GM23248 (cell line): ENCODE measurements at regions not wholly inside any gene's neighbourhood (a gene's known extent, or its start where the extent isn't known, plus 50 kb on each side); places are given as distances from the start of the nearest gene placed in this dataset.
"Not testable (repeated sequence)": the region's sequence is repeated elsewhere in the genome, so short reads cannot be mapped to it uniquely, and the experiment has no call there.

Experiments used
- DNase-seq: peaks from one replicate; pipeline ENCODE4 v3.0.0-alpha.2; 2015
- H2AFZ ChIP-seq: fragments of 200-600 bp; sonication (generic); 2 replicates; pipeline ENCODE4 v1.6.1; 2016; ENCODE audit warnings: antibody characterized with exemption
- H3F3A ChIP-seq: fragments of 200-600 bp; sonication (generic); 2 replicates; pipeline ENCODE4 v1.6.1; 2016; ENCODE audit warnings: mild to moderate bottlenecking, antibody characterized with exemption, mixed run types; ENCODE audit not compliant: insufficient read depth
- H3K27ac ChIP-seq: fragments of 200-600 bp; sonication (generic); 2 replicates; pipeline ENCODE4 v1.5.1; 2016; ENCODE audit warnings: mild to moderate bottlenecking
- H3K27me3 ChIP-seq: fragments of 200-600 bp; sonication (generic); replicated peaks from 2 replicates; pipeline ENCODE4 v1.6.1; 2016; ENCODE audit warnings: mild to moderate bottlenecking; ENCODE audit not compliant: insufficient read depth
- H3K36me3 ChIP-seq: fragments of 200-600 bp; sonication (generic); 2 replicates; pipeline ENCODE4 v1.6.1; 2016; ENCODE audit warnings: low read depth, mild to moderate bottlenecking
- H3K4me1 ChIP-seq: fragments of 200-600 bp; sonication (generic); 2 replicates; pipeline ENCODE4 v1.6.1; 2016; ENCODE audit warnings: mild to moderate bottlenecking; ENCODE audit not compliant: insufficient read depth
- H3K4me2 ChIP-seq: fragments of 200-600 bp; sonication (generic); one replicate; pipeline ENCODE4 v1.6.1; 2016; ENCODE audit warnings: mild to moderate bottlenecking; ENCODE audit not compliant: unreplicated experiment
- H3K4me3 ChIP-seq: fragments of 200-600 bp; sonication (generic); 2 replicates; pipeline ENCODE4 v1.5.1; 2016; ENCODE audit warnings: mild to moderate bottlenecking
- H3K79me2 ChIP-seq: fragments of 200-600 bp; sonication (generic); 2 replicates; pipeline ENCODE4 v1.6.1; 2016; ENCODE audit warnings: mild to moderate bottlenecking; ENCODE audit not compliant: insufficient read depth
- H3K9ac ChIP-seq: fragments of 200-600 bp; sonication (generic); 2 replicates; pipeline ENCODE4 v1.6.1; 2016; ENCODE audit warnings: mild to moderate bottlenecking
- H3K9me2 ChIP-seq: fragments of 200-600 bp; sonication (generic); 2 replicates; pipeline ENCODE4 v1.6.1; 2016; ENCODE audit warnings: mixed run types, mild to moderate bottlenecking, moderate library complexity; ENCODE audit not compliant: insufficient read depth
- H3K9me3 ChIP-seq: fragments of 200-600 bp; sonication (generic); one replicate; pipeline ENCODE4 v1.6.1; 2017; ENCODE audit warnings: low read depth
- H4K20me1 ChIP-seq: fragments of 200-600 bp; sonication (generic); 2 replicates; pipeline ENCODE4 v1.6.0; 2016; ENCODE audit not compliant: insufficient read depth
- EZH2 ChIP-seq: fragments of 200-600 bp; sonication (generic); IDR thresholded peaks from 2 replicates; pipeline ENCODE4 v1.6.1; 2018; ENCODE audit warnings: antibody characterized with exemption, mild to moderate bottlenecking; ENCODE audit not compliant: insufficient read depth, poor library complexity, severe bottlenecking
- EZH2phosphoT487 ChIP-seq: fragments of 200-600 bp; sonication (generic); IDR thresholded peaks from 2 replicates; pipeline ENCODE4 v1.6.1; 2018; ENCODE audit warnings: antibody characterized with exemption, moderate library complexity, mild to moderate bottlenecking, low read depth; ENCODE audit not compliant: insufficient read depth
- WGBS, 2 experiments: methylation state at CpG; one replicate each; pipeline ENCODE4 v1.1.6; 2015 to 2017; ENCODE audit warnings: low lambda C conversion rate in 2 of 2, low coverage in 1 of 2; ENCODE audit errors: missing lambda C conversion rate in 2 of 2; 5-methylcytosine and 5-hydroxymethylcytosine counted together
- in situ Hi-C: fragments of 300-500 bp; cut with MboI; formaldehyde crosslinking; loops from 2 replicates; pipeline ENCODE4 v1.15.0; 2020

DNA sequence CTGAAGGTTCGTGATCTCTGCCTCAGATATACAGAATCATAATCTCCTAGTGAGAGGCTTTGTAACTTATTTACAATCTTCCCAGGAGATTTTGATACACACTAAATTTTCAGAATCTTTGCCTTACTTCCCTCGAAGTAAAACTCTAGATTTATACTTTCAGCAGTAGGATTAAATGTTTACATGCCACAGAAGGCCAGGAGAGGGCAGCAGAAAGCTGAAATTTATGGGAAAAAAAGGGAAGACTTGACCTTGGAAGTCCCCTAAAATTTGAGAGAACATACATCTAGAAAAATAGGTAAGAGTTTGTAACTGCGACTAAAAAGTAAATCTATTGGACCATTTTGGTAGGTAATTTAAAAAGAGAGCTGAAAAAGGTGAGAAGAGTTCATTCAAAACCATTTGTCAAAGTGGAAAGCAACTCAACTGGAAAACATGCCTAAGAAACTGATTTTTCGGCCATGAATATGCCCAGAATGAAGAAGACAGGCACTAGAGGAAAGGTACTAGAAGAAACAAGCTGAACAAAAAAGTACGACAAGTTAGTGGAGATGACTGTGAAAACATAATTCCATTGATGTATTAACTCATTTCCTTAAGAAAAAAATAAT lies 242.0 kb upstream of the MDGA2 start:
- H4K20me1 ChIP-seq = no peaks in the 10 kb centered on the region
- H3K4me2 ChIP-seq = no peak overlapping the region
- H3K4me3 ChIP-seq = no peak overlapping the region
- H3K9me3 ChIP-seq = no peaks in the 10 kb centered on the region
- no peak overlapping the region for H3K27ac ChIP-seq
- H3K79me2 ChIP-seq = no peaks in the 10 kb centered on the region
- H3K27me3 ChIP-seq = no peaks in the 10 kb centered on the region
- no peak overlapping the region for H3K9ac ChIP-seq
- DNase-seq = peak; percentile 32
- in situ Hi-C loops = loop anchor here (25.0 kb wide), 1 partner anchor 1245 kb away; no protein-coding TSS in a partner anchor
- no peaks in the 10 kb centered on the region for H3K9me2 ChIP-seq
- no peaks in the 10 kb centered on the region for H3F3A ChIP-seq
- TF ChIP-seq EZH2 = no peak
- no peak overlapping the region for H2AFZ ChIP-seq
- no peaks in the 10 kb centered on the region for H3K4me1 ChIP-seq
- H3K36me3 ChIP-seq = no peaks in the 10 kb centered on the region
- 30 to 35% methylated on average over 5 of the region's 5 CpGs for WGBS, 2 experiments

DNA sequence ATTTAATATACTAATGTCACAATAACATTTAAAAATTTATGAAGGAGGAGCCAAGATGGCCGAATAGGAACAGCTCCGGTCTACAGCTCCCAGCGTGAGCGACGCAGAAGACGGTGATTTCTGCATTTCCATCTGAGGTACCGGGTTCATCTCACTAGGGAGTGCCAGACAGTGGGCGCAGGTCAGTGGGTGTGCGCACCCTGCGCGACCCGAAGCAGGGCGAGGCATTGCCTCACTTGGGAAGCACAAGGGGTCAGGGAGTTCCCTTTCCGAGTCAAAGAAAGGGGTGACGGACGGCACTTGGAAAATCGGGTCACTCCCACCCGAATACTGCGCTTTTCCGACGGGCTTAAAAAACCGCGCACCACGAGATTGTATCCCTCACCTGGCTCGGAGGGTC lies 225.7 kb upstream of the MDGA2 start:
- H2AFZ ChIP-seq, H3F3A ChIP-seq, H3K4me2 ChIP-seq, H3K9me2 ChIP-seq, H3K27me3 ChIP-seq, H3K9ac ChIP-seq, H3K4me3 ChIP-seq, DNase-seq, H3K27ac ChIP-seq, H3K79me2 ChIP-seq, H3K9me3 ChIP-seq, H4K20me1 ChIP-seq, H3K36me3 ChIP-seq, H3K4me1 ChIP-seq: not testable (repeated sequence)
- 66 to 71% methylated on average over 17 to 24 of the region's 25 CpGs for WGBS, 2 experiments
- in situ Hi-C loops = loop anchor here (25.0 kb wide), 1 partner anchor 1261 kb away; no protein-coding TSS in a partner anchor

DNA sequence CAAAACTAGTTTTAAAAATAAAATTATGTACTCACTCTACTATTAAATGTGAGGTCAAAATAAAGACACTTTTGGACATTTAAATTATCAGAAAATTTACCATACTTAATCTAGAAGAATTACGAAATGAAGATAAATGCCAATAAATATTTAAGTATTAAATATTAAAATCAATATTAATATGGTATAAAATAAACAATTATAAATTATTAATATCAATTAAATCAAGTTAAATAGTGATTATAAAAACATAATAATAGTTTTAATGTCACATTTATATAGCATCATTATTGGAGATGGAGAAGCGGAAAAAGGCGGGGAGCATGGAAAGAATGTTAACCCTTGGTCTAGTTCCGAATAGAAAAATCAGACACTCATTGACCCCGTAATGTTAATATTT lies 224.3 kb upstream of the MDGA2 start:
- Histone ChIP-seq H3K9me2 (no peaks in the 10 kb centered on the region), H3K4me1 (no peaks in the 10 kb centered on the region), H3K4me3 (no peak overlapping the region), H2AFZ (no peak overlapping the region), H3K79me2 (no peaks in the 10 kb centered on the region), H3K27me3 (no peaks in the 10 kb centered on the region), H3K9ac (no peak overlapping the region), H3K36me3 (no peaks in the 10 kb centered on the region), H3F3A (no peaks in the 10 kb centered on the region), H3K9me3 (no peaks in the 10 kb centered on the region), H4K20me1 (no peaks in the 10 kb centered on the region), H3K4me2 (no peak overlapping the region), H3K27ac (no peak overlapping the region)
- no peak for TF ChIP-seq EZH2phosphoT487
- 38 to 43% methylated on average over 5 of the region's 5 CpGs for WGBS, 2 experiments
- no peak for DNase-seq
- in situ Hi-C loops = loop anchor here (25.0 kb wide), 1 partner anchor 1263 kb away; no protein-coding TSS in a partner anchor

DNA sequence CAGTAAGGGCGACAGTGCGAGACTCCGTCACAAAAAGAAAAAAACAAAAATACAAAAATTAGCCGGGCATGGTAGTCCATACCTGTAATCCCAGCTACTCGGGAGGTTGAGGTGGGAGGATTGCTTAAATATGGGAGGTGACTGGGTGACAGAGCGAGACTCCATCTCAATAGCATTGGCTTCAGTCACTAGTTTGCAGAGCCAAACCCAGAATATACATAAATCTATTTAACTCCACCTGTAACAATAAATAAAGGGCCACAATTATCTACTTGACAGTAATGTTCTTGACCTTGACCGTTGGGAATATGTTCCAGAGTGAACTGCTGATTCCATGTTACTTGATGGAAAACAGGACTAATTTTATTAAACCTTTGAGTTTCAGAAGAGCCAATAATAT lies 198.9 kb upstream of the MDGA2 start:
- 40 to 44% methylated on average over 7 of the region's 7 CpGs for WGBS, 2 experiments

DNA sequence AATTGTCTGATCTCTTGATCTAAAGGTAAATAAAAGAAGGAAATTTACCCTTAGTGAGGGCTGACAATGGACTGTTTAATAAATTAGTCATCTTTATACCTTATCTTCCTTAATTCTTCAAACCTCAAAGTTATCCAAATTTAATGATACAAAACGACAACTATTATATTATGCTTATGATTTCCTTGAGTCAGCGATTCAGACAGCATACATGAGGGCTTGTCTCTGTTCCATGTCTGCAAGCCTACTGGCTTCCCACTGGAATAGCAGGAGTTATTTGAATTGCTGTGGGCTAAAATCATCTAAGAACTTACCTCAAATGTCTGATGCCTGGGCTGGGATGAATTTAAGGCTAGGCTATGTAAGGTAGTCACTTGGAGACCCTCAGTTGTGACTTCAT lies 197.2 kb upstream of the MDGA2 start:
- H4K20me1 ChIP-seq = no peaks in the 10 kb centered on the region
- 22 to 27% methylated on average over 2 of the region's 2 CpGs for WGBS, 2 experiments
- H3K27me3 ChIP-seq = no peaks in the 10 kb centered on the region
- no peak overlapping the region for H3K4me3 ChIP-seq
- in situ Hi-C loops = no loop called here
- no peaks in the 10 kb centered on the region for H3K9me2 ChIP-seq
- H3K36me3 ChIP-seq = no peaks in the 10 kb centered on the region
- no peak overlapping the region for H3K9ac ChIP-seq
- H3K4me2 ChIP-seq = no peak overlapping the region
- H3K9me3 ChIP-seq = peaks cover 3% of the 10 kb centered on the region
- H2AFZ ChIP-seq = no peak overlapping the region
- H3K27ac ChIP-seq = no peak overlapping the region
- TF ChIP-seq EZH2phosphoT487 (no peak), EZH2 (no peak)
- H3K4me1 ChIP-seq = no peaks in the 10 kb centered on the region
- no peak for DNase-seq
- H3K79me2 ChIP-seq = no peaks in the 10 kb centered on the region
- H3F3A ChIP-seq = no peaks in the 10 kb centered on the region

More for the DNA sequence above, 198.9 kb upstream of the MDGA2 start:
- Histone ChIP-seq H3K4me3 (no peak overlapping the region), H3K27me3 (no peaks in the 10 kb centered on the region), H3K4me2 (no peak overlapping the region), H3K36me3 (no peaks in the 10 kb centered on the region), H3F3A (no peaks in the 10 kb centered on the region), H4K20me1 (no peaks in the 10 kb centered on the region), H3K9me2 (no peaks in the 10 kb centered on the region), H3K9ac (no peak overlapping the region), H3K27ac (no peak overlapping the region), H2AFZ (no peak overlapping the region), H3K4me1 (no peaks in the 10 kb centered on the region), H3K79me2 (no peaks in the 10 kb centered on the region), H3K9me3 (peaks cover 3% of the 10 kb centered on the region)
- no peak for DNase-seq
- in situ Hi-C loops = no loop called here
- TF ChIP-seq EZH2phosphoT487 (no peak), EZH2 (no peak)
